Endothelial cell of umbilical vein (primary cell): ENCODE measurements at regions not wholly inside any gene's neighbourhood (a gene's known extent, or its start where the extent isn't known, plus 50 kb on each side); places are given as distances from the start of the nearest gene placed in this dataset.

Source experiments
- BruUV-seq: library from RNA; stranded (reverse); fragments of 400-500 nt; replicated peaks from 2 replicates; lab custom pipeline; 2021; lab: Mats Ljungman, UMichigan
- CTCF ChIA-PET: fragments of 300-600, 350-600 bp; sonication (Branson Sonifier 250); formaldehyde crosslinking; loops from one replicate; lab custom pipeline; 2021; ENCODE audit warnings: antibody characterized with exemption, inconsistent platforms; lab: Charles Lee
- POLR2A ChIA-PET: fragments of 300-600, 350-600 bp; sonication (Branson Sonifier 250); formaldehyde crosslinking; loops from one replicate; lab custom pipeline; 2021; ENCODE audit warnings: antibody characterized with exemption, inconsistent platforms; lab: Charles Lee
- DNase-seq: peaks from one replicate; pipeline ENCODE4 v3.0.0-alpha.2; 2011; ENCODE audit warnings: low read depth, low spot score
- FAIRE-seq: peaks from 2 replicates; lab custom pipeline; 2011; peaks lifted over from hg19 to GRCh38; lab: Jason Lieb, UNC
- H2AFZ ChIP-seq: 2 replicates; pipeline ENCODE4 v1.6.0; 2012; ENCODE audit warnings: low read depth, low read length, control low read depth, inconsistent platforms
- H3K27ac ChIP-seq: 2 replicates; pipeline ENCODE4 v1.5.1; 2011; ENCODE audit warnings: low read depth, mild to moderate bottlenecking, control low read depth, low read length, moderate library complexity; ENCODE audit not compliant: insufficient read depth
- H3K27me3 ChIP-seq, 2 experiments: 2 replicates each; pipeline versions ENCODE4 v1.6.0 to v1.6.1; 2011; ENCODE audit warnings: low read length in 2 of 2, mixed read lengths in 1 of 2; ENCODE audit not compliant: control insufficient read depth in 2 of 2, insufficient read depth in 2 of 2
- H3K36me3 ChIP-seq, 2 experiments: 2 replicates in 1 of 2; 3 replicates in 1 of 2; pipeline ENCODE4 v1.5.1; 2011; ENCODE audit warnings: low read length in 2 of 2, mild to moderate bottlenecking in 1 of 2, moderate library complexity in 1 of 2; ENCODE audit not compliant: control insufficient read depth in 2 of 2, insufficient read depth in 2 of 2; ENCODE audit errors: extremely low read depth in 1 of 2
- H3K4me1 ChIP-seq: 3 replicates; pipeline ENCODE4 v1.5.1; 2011; ENCODE audit warnings: mild to moderate bottlenecking, low read length; ENCODE audit not compliant: control insufficient read depth, insufficient read depth; ENCODE audit errors: extremely low read depth
- H3K4me2 ChIP-seq: 2 replicates; pipeline ENCODE4 v1.6.1; 2011; ENCODE audit warnings: low read length, control low read depth, mixed read lengths; ENCODE audit not compliant: insufficient read depth
- H3K4me3 ChIP-seq, 3 experiments: fragments of 200-600 bp in 1 of 3; sonication (generic), shearing (Covaris generic) in 1 of 3; replicated peaks in 1 of 3; 2 replicates each; pipeline ENCODE4 v1.5.1; 2011 to 2016; ENCODE audit warnings: control low read depth in 3 of 3, low read length in 3 of 3, mild to moderate bottlenecking in 2 of 3, inconsistent platforms in 1 of 3, low read depth in 1 of 3, moderate library complexity in 1 of 3; ENCODE audit not compliant: insufficient read depth in 1 of 3
- H3K79me2 ChIP-seq: 2 replicates; pipeline ENCODE4 v1.6.0; 2012; ENCODE audit warnings: low read length, inconsistent platforms; ENCODE audit not compliant: control insufficient read depth, insufficient read depth
- H3K9ac ChIP-seq: replicated peaks from 2 replicates; pipeline ENCODE3; 2011; ENCODE audit warnings: low read length, control low read depth; ENCODE audit not compliant: insufficient read depth; ENCODE audit errors: extremely low read depth
- H3K9me1 ChIP-seq: replicated peaks from 3 replicates; pipeline ENCODE4 v1.6.0; 2011; ENCODE audit warnings: mild to moderate bottlenecking, low read length; ENCODE audit not compliant: control insufficient read depth, insufficient read depth; ENCODE audit errors: extremely low read depth
- H3K9me3 ChIP-seq: replicated peaks from 2 replicates; pipeline ENCODE4 v1.5.1; 2012; ENCODE audit warnings: low read length, inconsistent platforms; ENCODE audit not compliant: control insufficient read depth, insufficient read depth
- H4K20me1 ChIP-seq: replicated peaks from 2 replicates; pipeline ENCODE3; 2011; ENCODE audit warnings: mild to moderate bottlenecking, low read length; ENCODE audit not compliant: control insufficient read depth, insufficient read depth; ENCODE audit errors: extremely low read depth
- GATA2 ChIP-seq: IDR thresholded peaks from 2 replicates; pipeline ENCODE4 v1.7.0; 2011; ENCODE audit warnings: low read depth, mild to moderate bottlenecking, moderate library complexity, mixed read lengths, low read length; ENCODE audit not compliant: insufficient read length, insufficient read depth
- JUN ChIP-seq: IDR thresholded peaks from 2 replicates; pipeline ENCODE4 v1.6.1; 2011; ENCODE audit warnings: borderline replicate concordance, low read depth; ENCODE audit not compliant: insufficient read length, insufficient read depth
- POLR2A ChIP-seq: IDR thresholded peaks from 2 replicates; pipeline ENCODE4 v1.6.1; 2012; ENCODE audit warnings: low read depth, mild to moderate bottlenecking, control low read depth, low read length
- dilution Hi-C: fragments of 300-500 bp; cut with MboI; formaldehyde crosslinking; loops from one replicate; pipeline ENCODE4 v1.15.0; 2019; ENCODE audit warnings: low sequenced_read_pairs; ENCODE audit not compliant: extremely low pct_ligation_motif_present
- intact Hi-C: fragments of 100-400 bp; cut with micrococcal nuclease; formaldehyde crosslinking; loops from one replicate; pipeline ENCODE4 v1.10.0; 2022
- TF ChIP-seq, protein P1 (sequence below), 2 donors: IDR thresholded peaks; 1 replicate in 1 of 2; 2 replicates in 1 of 2; pipeline ENCODE4 v1.5.1; 2011; ENCODE audit warnings: low read length in 2 of 2, mild to moderate bottlenecking in 2 of 2, moderate library complexity in 2 of 2, control low read depth in 1 of 2, inconsistent platforms in 1 of 2, low read depth in 1 of 2; ENCODE audit not compliant: insufficient read depth in 1 of 2; ENCODE audit errors: extremely low read depth in 1 of 2
- TF ChIP-seq, protein P2 (sequence below): IDR thresholded peaks from 2 replicates; pipeline ENCODE4 v1.6.1; 2011; ENCODE audit not compliant: insufficient read depth, insufficient read length

DNA sequence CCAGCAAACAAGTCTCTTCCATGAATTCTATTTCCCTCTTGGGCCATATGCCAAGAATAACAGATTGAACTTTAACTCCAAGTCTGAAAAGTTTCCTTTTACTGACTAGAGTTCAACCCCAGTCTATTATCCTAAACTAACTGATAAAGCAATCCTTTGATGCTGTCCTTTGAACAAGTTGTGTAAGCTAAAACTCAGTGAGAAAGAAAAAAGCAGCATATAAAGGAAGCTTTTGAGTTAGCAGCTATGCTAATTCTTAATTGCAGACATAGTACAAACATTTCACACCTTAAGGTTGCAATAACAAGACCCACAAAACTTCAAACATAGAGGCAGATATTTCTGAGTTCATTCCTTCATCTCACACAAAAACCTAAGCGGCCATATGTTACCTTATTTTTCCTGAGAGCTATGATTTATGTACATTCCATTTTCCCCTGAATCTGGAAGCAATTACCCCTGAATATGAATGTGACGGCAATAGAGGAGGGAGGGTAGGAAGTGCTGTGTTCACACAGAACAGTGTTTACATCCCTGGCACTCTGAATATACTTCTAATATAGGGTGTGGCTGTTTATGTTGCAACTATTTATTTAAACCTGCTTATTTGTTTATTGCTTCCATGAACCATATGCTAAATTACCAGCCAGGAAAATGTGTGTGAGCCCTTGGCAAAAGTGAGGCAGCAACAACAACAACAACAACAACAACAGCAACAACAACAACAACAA, 180.6 kb downstream of the IRS1 start:
- Histone ChIP-seq H3K27me3 (peaks cover 0 to 2% of the 10 kb centered on the region in 2 experiments), H3K4me3 (no peak overlapping the region), H3K4me1 (no peaks in the 10 kb centered on the region), H3K9me1 (no peaks in the 10 kb centered on the region), H2AFZ (no peak overlapping the region), H3K79me2 (no peaks in the 10 kb centered on the region), H3K9ac (no peak overlapping the region), H3K36me3 (no peaks in the 10 kb centered on the region), H3K4me2 (no peak overlapping the region), H4K20me1 (no peaks in the 10 kb centered on the region), H3K9me3 (no peaks in the 10 kb centered on the region), H3K27ac (no peak overlapping the region)
- CTCF ChIA-PET = no interaction called here
- dilution Hi-C loops (no loop called here), intact Hi-C loops (no loop called here)
- DNase-seq = peak; percentile 4
- FAIRE-seq = no peak
- no TSS peak for BruUV-seq
- TF ChIP-seq, protein P1, sequence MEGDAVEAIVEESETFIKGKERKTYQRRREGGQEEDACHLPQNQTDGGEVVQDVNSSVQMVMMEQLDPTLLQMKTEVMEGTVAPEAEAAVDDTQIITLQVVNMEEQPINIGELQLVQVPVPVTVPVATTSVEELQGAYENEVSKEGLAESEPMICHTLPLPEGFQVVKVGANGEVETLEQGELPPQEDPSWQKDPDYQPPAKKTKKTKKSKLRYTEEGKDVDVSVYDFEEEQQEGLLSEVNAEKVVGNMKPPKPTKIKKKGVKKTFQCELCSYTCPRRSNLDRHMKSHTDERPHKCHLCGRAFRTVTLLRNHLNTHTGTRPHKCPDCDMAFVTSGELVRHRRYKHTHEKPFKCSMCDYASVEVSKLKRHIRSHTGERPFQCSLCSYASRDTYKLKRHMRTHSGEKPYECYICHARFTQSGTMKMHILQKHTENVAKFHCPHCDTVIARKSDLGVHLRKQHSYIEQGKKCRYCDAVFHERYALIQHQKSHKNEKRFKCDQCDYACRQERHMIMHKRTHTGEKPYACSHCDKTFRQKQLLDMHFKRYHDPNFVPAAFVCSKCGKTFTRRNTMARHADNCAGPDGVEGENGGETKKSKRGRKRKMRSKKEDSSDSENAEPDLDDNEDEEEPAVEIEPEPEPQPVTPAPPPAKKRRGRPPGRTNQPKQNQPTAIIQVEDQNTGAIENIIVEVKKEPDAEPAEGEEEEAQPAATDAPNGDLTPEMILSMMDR (IDR thresholded peaks at IDR 0.05; ENCODE audit: extremely low read depth in 1 of 2, insufficient read depth in 1 of 2, low read depth in 1 of 2, low read length in 2 of 2) = no peak
- TF ChIP-seq POLR2A = no peak
- TF ChIP-seq JUN = no peak
- POLR2A ChIA-PET = no interaction called here

DNA sequence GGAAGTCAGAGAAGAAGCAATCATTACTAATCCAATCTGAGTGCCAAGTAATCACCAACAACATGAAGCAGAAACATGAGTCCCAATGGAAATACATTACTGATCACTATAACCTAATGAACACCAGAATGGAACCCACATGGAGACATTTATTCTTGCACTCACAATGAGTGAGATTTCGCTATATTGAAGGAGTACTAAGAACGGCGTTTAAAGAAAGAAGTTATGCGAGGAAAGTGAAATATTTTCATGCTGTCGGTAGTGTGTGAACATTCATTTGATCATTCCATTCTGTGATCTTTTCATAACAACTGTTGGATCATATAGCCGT, 181.1 kb downstream of the IRS1 start:
- Histone ChIP-seq H2AFZ (no peak overlapping the region), H4K20me1 (no peaks in the 10 kb centered on the region), H3K4me3 (no peak overlapping the region), H3K36me3 (no peaks in the 10 kb centered on the region), H3K9ac (no peak overlapping the region), H3K79me2 (no peaks in the 10 kb centered on the region), H3K27ac (no peak overlapping the region), H3K9me1 (no peaks in the 10 kb centered on the region), H3K27me3 (peaks cover 0 to 2% of the 10 kb centered on the region in 2 experiments), H3K4me1 (no peaks in the 10 kb centered on the region), H3K9me3 (no peaks in the 10 kb centered on the region), H3K4me2 (no peak overlapping the region)
- BruUV-seq = no TSS peak
- TF ChIP-seq GATA2 = no peak
- TF ChIP-seq, protein P2, sequence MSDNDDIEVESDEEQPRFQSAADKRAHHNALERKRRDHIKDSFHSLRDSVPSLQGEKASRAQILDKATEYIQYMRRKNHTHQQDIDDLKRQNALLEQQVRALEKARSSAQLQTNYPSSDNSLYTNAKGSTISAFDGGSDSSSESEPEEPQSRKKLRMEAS = no peak
- ChIA-PET POLR2A (no interaction called here), CTCF (no interaction called here)
- DNase-seq (no peak), FAIRE-seq (no peak)
- intact Hi-C loops (no loop called here), dilution Hi-C loops (no loop called here)
